PC-3 (cell line): ENCODE measurements at regions not wholly inside any gene's neighbourhood (a gene's known extent, or its start where the extent isn't known, plus 50 kb on each side); places are given as distances from the start of the nearest gene placed in this dataset.

Experiments used
- ATAC-seq: fragments of 200-7000 bp; cut with Tn5 transposase; 2 replicates; pipeline ENCODE4 v1.9.1; 2020; ENCODE audit warnings: mild to moderate bottlenecking, moderate library complexity
- BruUV-seq: library from RNA; stranded (reverse); fragments of 400-500 nt; replicated peaks from 2 replicates; lab custom pipeline; 2021; lab: Mats Ljungman, UMichigan
- CTCF ChIA-PET: fragments of 300-600 bp; sonication (Branson Sonifier 250); formaldehyde crosslinking; loops from one replicate; lab custom pipeline; 2022; ENCODE audit warnings: antibody characterized with exemption; lab: Charles Lee
- POLR2A ChIA-PET: fragments of 300-600 bp; sonication (Branson Sonifier 250); formaldehyde crosslinking; loops from one replicate; lab custom pipeline; 2022; ENCODE audit warnings: antibody characterized with exemption; ENCODE audit not compliant: unreplicated experiment; lab: Charles Lee
- DNase-seq: peaks from one replicate; pipeline ENCODE4 v3.0.0-alpha.2; 2015
- H2AFZ ChIP-seq: fragments of 300-600 bp; sonication (generic); 2 replicates; pipeline ENCODE4 v1.6.0; 2016; ENCODE audit warnings: antibody characterized with exemption, low read length
- H3F3A ChIP-seq: fragments of 300-600 bp; sonication (generic); one replicate; pipeline ENCODE4 v1.6.0; 2017; ENCODE audit warnings: antibody characterized with exemption, low read length, control low read depth, mild to moderate bottlenecking; ENCODE audit not compliant: unreplicated experiment
- H3K27ac ChIP-seq: fragments of 300-600 bp; sonication (generic); 2 replicates; pipeline ENCODE4 v1.5.1; 2016; ENCODE audit warnings: mild to moderate bottlenecking, low read length
- H3K27me3 ChIP-seq: fragments of 300-600 bp; sonication (generic); 2 replicates; pipeline ENCODE4 v1.6.1; 2016; ENCODE audit warnings: low read length, mixed read lengths
- H3K36me3 ChIP-seq: fragments of 300-600 bp; sonication (generic); 2 replicates; pipeline ENCODE4 v1.6.1; 2016; ENCODE audit warnings: low read depth, mixed run types, low read length, mixed read lengths
- H3K4me1 ChIP-seq: fragments of 300-600 bp; sonication (generic); 2 replicates; pipeline ENCODE4 v1.5.1; 2016; ENCODE audit warnings: low read length; ENCODE audit not compliant: insufficient read depth
- H3K4me2 ChIP-seq: fragments of 300-600 bp; sonication (generic); 2 replicates; pipeline ENCODE4 v1.6.0; 2016; ENCODE audit warnings: low read length
- H3K4me3 ChIP-seq: fragments of 300-600 bp; sonication (generic); 2 replicates; pipeline ENCODE4 v1.5.1; 2016; ENCODE audit warnings: mild to moderate bottlenecking, low read length, mixed read lengths
- H3K79me2 ChIP-seq: fragments of 300-600 bp; sonication (generic); 2 replicates; pipeline ENCODE4 v1.6.1; 2017; ENCODE audit warnings: low read length, mixed read lengths
- H3K9ac ChIP-seq: fragments of 300-600 bp; sonication (generic); 2 replicates; pipeline ENCODE4 v1.6.0; 2016; ENCODE audit warnings: mild to moderate bottlenecking, low read length
- H3K9me2 ChIP-seq: fragments of 300-600 bp; sonication (generic); replicated peaks from 2 replicates; pipeline ENCODE4 v1.6.1; 2016; ENCODE audit warnings: mixed run types, low read length, mixed read lengths
- H3K9me3 ChIP-seq: fragments of 300-600 bp; sonication (generic); 2 replicates; pipeline ENCODE4 v1.6.1; 2016; ENCODE audit warnings: low read length, mixed read lengths
- H4K20me1 ChIP-seq: fragments of 300-600 bp; sonication (generic); 2 replicates; pipeline ENCODE4 v1.6.1; 2016; ENCODE audit warnings: low read length, mixed read lengths
- EZH2 ChIP-seq: fragments of 300-600 bp; sonication (generic); IDR thresholded peaks from one replicate; pipeline ENCODE4 v1.6.1; 2017; ENCODE audit warnings: antibody characterized with exemption, mild to moderate bottlenecking, low read length; ENCODE audit not compliant: unreplicated experiment
- EZH2phosphoT487 ChIP-seq: fragments of 300-600 bp; sonication (generic); IDR thresholded peaks from 2 replicates; pipeline ENCODE4 v1.6.1; 2018; ENCODE audit warnings: mild to moderate bottlenecking, antibody characterized with exemption, low read length, borderline replicate concordance
- intact Hi-C: fragments of 100-400 bp; cut with micrococcal nuclease; formaldehyde crosslinking; loops from 2 replicates; pipeline ENCODE4 v1.9.0; 2023
- TF ChIP-seq, protein P1 (sequence below): fragments of 300-600 bp; sonication (generic); conservative IDR thresholded peaks from 2 replicates; pipeline ENCODE4 v1.5.1; 2017; ENCODE audit warnings: antibody characterized with exemption, low read depth, mild to moderate bottlenecking, low read length

DNA sequence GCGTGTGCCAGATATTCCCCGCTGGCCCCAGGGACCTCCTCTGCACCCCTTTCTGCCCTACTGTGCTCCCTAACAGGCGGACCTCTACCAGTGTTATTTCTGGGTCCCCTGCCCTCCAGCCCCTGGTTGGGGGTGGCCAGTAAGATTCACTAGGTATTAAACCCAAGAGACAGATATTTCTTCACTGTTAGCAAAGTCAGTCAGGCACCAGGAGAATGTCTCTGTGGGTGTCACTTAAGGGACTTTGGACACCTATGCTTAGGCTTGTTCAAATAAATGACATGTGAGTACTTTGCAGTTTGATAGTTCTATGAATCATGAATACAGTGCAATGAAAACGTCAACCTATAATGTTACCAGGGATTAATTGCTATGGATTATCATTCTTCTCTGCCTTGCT, 234.3 kb upstream of the IGFBP3 start:
- no peaks in the 10 kb centered on the region for H3K27me3 ChIP-seq
- TF ChIP-seq, protein P1, sequence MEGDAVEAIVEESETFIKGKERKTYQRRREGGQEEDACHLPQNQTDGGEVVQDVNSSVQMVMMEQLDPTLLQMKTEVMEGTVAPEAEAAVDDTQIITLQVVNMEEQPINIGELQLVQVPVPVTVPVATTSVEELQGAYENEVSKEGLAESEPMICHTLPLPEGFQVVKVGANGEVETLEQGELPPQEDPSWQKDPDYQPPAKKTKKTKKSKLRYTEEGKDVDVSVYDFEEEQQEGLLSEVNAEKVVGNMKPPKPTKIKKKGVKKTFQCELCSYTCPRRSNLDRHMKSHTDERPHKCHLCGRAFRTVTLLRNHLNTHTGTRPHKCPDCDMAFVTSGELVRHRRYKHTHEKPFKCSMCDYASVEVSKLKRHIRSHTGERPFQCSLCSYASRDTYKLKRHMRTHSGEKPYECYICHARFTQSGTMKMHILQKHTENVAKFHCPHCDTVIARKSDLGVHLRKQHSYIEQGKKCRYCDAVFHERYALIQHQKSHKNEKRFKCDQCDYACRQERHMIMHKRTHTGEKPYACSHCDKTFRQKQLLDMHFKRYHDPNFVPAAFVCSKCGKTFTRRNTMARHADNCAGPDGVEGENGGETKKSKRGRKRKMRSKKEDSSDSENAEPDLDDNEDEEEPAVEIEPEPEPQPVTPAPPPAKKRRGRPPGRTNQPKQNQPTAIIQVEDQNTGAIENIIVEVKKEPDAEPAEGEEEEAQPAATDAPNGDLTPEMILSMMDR, result no peak
- TF ChIP-seq EZH2phosphoT487 (no peak), EZH2 (no peak)
- no peak overlapping the region for H3K4me3 ChIP-seq
- no peaks in the 10 kb centered on the region for H3K9me3 ChIP-seq
- H3K4me1 ChIP-seq, result peaks cover 13% of the 10 kb centered on the region
- no peaks in the 10 kb centered on the region for H3K36me3 ChIP-seq
- no peak overlapping the region for H2AFZ ChIP-seq
- no peaks in the 10 kb centered on the region for H4K20me1 ChIP-seq
- POLR2A ChIA-PET, result no interaction called here
- DNase-seq (no peak), ATAC-seq (peak; percentile 41; the same call in 1 of the 2 replicates)
- H3F3A ChIP-seq, result no peaks in the 10 kb centered on the region
- no TSS peak for BruUV-seq
- intact Hi-C loops, result no loop called here
- CTCF ChIA-PET, result no interaction called here
- H3K9ac ChIP-seq, result no peak overlapping the region
- no peak overlapping the region for H3K4me2 ChIP-seq
- H3K9me2 ChIP-seq, result no peaks in the 10 kb centered on the region
- H3K27ac ChIP-seq, result no peak overlapping the region
- no peaks in the 10 kb centered on the region for H3K79me2 ChIP-seq

DNA sequence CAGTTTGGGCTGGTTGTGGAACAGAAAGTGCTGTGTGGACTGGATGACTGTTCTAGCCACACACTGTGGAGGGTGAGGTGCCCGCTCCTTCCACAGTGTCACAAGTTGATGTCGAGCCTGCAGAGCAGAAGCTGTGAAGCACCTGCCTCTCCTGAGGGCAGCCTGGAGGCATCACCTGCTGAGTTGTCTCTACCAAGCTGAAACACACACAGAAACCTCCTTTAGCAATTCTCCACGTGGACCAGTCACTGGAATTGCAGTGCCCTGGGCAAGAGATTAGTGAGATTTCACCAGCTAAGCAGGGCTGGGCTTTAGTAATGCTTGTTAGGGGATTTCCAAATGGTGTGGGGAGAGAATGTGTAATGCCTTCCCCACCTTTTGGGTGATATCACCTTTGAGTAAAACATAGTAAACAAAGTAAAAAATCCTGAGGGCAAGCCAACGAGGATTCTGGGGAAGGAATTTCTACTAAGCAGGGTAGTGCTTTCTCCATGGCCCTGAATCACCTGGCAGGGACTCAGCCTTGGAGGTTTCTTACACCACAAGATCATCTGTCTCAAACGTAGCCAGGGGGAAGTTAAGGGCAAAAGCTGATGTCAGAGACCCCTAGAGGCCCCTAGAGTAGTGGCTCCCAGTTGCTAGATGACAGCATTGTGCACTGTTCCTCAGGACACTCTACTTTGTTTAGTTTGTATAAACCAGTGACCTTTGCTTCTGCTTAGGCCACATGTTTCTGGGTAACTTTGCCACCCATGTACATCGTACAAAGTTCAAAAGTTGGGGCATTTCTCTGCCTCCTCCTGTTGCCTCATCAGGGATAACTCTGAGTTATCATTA, 233.1 kb upstream of the IGFBP3 start:
- no peaks in the 10 kb centered on the region for H3K9me2 ChIP-seq
- ATAC-seq, result peak; percentile 71
- H3K4me3 ChIP-seq, result no peak overlapping the region
- peak overlapping the region; percentile 69 for H3K27ac ChIP-seq
- no peak overlapping the region for H3K9ac ChIP-seq
- H3K79me2 ChIP-seq, result no peaks in the 10 kb centered on the region
- BruUV-seq, result no TSS peak
- H3K9me3 ChIP-seq, result no peaks in the 10 kb centered on the region
- H3K4me2 ChIP-seq, result 0 out of 2 replicates have a peak overlapping the region, but pooled peaks have one; percentile 4
- intact Hi-C loops, result loop anchor here (5.0 kb wide), 1 partner anchor 232 kb away; the partner anchor contains the start of gene IGFBP3
- no peaks in the 10 kb centered on the region for H3K27me3 ChIP-seq
- H3F3A ChIP-seq, result no peaks in the 10 kb centered on the region
- H3K4me1 ChIP-seq, result peaks cover 13% of the 10 kb centered on the region
- TF ChIP-seq, protein P1, result no peak
- TF ChIP-seq EZH2phosphoT487 (no peak), EZH2 (no peak)
- ChIA-PET CTCF (no interaction called here), POLR2A (interaction anchor here (1.0 kb wide), 1 partner anchor 233 kb away, joined by 4 read pairs; the partner anchor contains the start of gene IGFBP3)
- no peaks in the 10 kb centered on the region for H3K36me3 ChIP-seq
- peak; percentile 74 for DNase-seq
- H4K20me1 ChIP-seq, result no peaks in the 10 kb centered on the region
- H2AFZ ChIP-seq, result peak overlapping the region; percentile 24; the same call in 1 of the 2 replicates
